ENCODE measurements at regions not wholly inside any gene's neighbourhood (a gene's known extent, or its start where the extent isn't known, plus 50 kb on each side); places are given as distances from the start of the nearest gene placed in this dataset.

DNA sequence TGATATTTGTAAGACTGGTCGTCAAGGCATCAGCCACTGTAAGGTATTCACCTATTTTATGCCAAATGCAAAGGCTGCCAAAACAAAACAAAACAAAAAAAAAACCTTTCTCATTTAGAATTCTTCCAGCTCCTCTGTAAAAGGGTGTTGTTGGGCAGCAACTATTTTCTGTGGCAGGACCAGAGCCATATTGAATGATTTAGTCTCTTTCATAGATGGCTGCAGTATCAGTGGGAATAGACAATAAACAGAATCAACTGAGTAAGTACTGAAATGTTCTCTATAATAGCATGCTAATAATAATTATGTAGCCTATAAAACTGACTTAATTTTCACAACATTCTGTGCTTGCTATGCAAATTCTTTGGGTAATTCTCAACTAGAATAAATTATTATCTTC is 389.7 kb upstream of the PABPC4L start:
- ATAC-seq (no peak), DNase-seq (ENCODE audit: low read depth, low spot score) (no peak)
- Histone ChIP-seq H3K9me2 (ENCODE audit: insufficient read depth) (no peaks in the 10 kb centered on the region), H3K9ac (ENCODE audit: low read length) (no peak overlapping the region), H3K4me3 (replicated peaks in 1 of 2; ENCODE audit: low read depth in 1 of 2, low read length in 2 of 2) (no peak overlapping the region), H4K20me1 (ENCODE audit: insufficient read depth) (no peaks in the 10 kb centered on the region), H3K9me3 (ENCODE audit: control insufficient read depth in 1 of 2, insufficient read depth in 1 of 2, low read depth in 1 of 2, low read length in 2 of 2) (no peaks in the 10 kb centered on the region), H3K4me2 (ENCODE audit: low read length) (no peak overlapping the region), H3K27ac (ENCODE audit: low read depth, low read length) (no peak overlapping the region), H3K4me1 (ENCODE audit: control insufficient read depth in 1 of 2, insufficient read depth in 2 of 2, low read length in 2 of 2) (no peaks in the 10 kb centered on the region), H3K27me3 (ENCODE audit: insufficient read depth, low read length) (no peaks in the 10 kb centered on the region), H2AFZ (ENCODE audit: low read depth, low read length, poor library complexity, severe bottlenecking) (no peak overlapping the region), H3K36me3 (ENCODE audit: control insufficient read depth in 1 of 2, insufficient read depth in 2 of 2, low read length in 2 of 2) (no peaks in the 10 kb centered on the region), H3K79me2 (ENCODE audit: insufficient read depth, low read length) (no peaks in the 10 kb centered on the region)
- intact Hi-C loops (cut with micrococcal nuclease): no loop called here
- no TSS peak for BruUV-seq (replicated peaks)
- TF ChIP-seq ZFX (IDR thresholded peaks at IDR 0.05) (no peak), ZNF274 (IDR thresholded peaks at IDR 0.05; ENCODE audit: low read depth, low read length) (no peak), FOSL1 (IDR thresholded peaks at IDR 0.05; ENCODE audit: low read depth) (no peak), SIN3A (IDR thresholded peaks at IDR 0.05; ENCODE audit: low read depth) (no peak), POLR2AphosphoS5 (IDR thresholded peaks at IDR 0.05; ENCODE audit: low read depth, low read length) (no peak), SP1 (IDR thresholded peaks at IDR 0.05; ENCODE audit: low read depth) (no peak), YY1 (IDR thresholded peaks at IDR 0.05; ENCODE audit: extremely low read depth, insufficient replicate concordance, low read depth, low read length) (no peak), CBX3 (IDR thresholded peaks at IDR 0.05; ENCODE audit: low read depth) (no peak), TCF7L2 (IDR thresholded peaks at IDR 0.05; ENCODE audit: borderline replicate concordance, extremely low read depth, insufficient read depth, insufficient read length) (no peak), JUND (IDR thresholded peaks at IDR 0.05) (no peak), POLR2A (IDR thresholded peaks at IDR 0.05; ENCODE audit: borderline replicate concordance, extremely low read depth, insufficient read depth, insufficient read length) (no peak), SRF (IDR thresholded peaks at IDR 0.05; ENCODE audit: low read depth) (no peak)
- TF ChIP-seq, protein P1, sequence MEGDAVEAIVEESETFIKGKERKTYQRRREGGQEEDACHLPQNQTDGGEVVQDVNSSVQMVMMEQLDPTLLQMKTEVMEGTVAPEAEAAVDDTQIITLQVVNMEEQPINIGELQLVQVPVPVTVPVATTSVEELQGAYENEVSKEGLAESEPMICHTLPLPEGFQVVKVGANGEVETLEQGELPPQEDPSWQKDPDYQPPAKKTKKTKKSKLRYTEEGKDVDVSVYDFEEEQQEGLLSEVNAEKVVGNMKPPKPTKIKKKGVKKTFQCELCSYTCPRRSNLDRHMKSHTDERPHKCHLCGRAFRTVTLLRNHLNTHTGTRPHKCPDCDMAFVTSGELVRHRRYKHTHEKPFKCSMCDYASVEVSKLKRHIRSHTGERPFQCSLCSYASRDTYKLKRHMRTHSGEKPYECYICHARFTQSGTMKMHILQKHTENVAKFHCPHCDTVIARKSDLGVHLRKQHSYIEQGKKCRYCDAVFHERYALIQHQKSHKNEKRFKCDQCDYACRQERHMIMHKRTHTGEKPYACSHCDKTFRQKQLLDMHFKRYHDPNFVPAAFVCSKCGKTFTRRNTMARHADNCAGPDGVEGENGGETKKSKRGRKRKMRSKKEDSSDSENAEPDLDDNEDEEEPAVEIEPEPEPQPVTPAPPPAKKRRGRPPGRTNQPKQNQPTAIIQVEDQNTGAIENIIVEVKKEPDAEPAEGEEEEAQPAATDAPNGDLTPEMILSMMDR (IDR thresholded peaks at IDR 0.05 in 2 of 3, conservative IDR thresholded peaks at IDR 0.05 in 1 of 3; ENCODE audit: borderline replicate concordance in 1 of 3, insufficient read depth in 1 of 3, low read depth in 2 of 3, low read length in 2 of 3): no peak
- TF ChIP-seq, protein P2, sequence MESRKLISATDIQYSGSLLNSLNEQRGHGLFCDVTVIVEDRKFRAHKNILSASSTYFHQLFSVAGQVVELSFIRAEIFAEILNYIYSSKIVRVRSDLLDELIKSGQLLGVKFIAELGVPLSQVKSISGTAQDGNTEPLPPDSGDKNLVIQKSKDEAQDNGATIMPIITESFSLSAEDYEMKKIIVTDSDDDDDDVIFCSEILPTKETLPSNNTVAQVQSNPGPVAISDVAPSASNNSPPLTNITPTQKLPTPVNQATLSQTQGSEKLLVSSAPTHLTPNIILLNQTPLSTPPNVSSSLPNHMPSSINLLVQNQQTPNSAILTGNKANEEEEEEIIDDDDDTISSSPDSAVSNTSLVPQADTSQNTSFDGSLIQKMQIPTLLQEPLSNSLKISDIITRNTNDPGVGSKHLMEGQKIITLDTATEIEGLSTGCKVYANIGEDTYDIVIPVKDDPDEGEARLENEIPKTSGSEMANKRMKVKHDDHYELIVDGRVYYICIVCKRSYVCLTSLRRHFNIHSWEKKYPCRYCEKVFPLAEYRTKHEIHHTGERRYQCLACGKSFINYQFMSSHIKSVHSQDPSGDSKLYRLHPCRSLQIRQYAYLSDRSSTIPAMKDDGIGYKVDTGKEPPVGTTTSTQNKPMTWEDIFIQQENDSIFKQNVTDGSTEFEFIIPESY (IDR thresholded peaks at IDR 0.05; ENCODE audit: extremely low read depth, insufficient replicate concordance, low read length): no peak
- ChIA-PET POLR2A (no interaction called here), RAD21 (ENCODE audit: low non-redundant PET in 1 of 2, low total read pairs in 2 of 2, uncharacterized antibody in 2 of 2, unreplicated experiment in 2 of 2) (no interaction called here), CTCF (no interaction called here)

Data from HCT116 (cell line).